ENCODE measurements at regions not wholly inside any gene's neighbourhood (a gene's known extent, or its start where the extent isn't known, plus 50 kb on each side); places are given as distances from the start of the nearest gene placed in this dataset.
"Not testable (repeated sequence)": the region's sequence is repeated elsewhere in the genome, so short reads cannot be mapped to it uniquely, and the experiment has no call there.

DNA sequence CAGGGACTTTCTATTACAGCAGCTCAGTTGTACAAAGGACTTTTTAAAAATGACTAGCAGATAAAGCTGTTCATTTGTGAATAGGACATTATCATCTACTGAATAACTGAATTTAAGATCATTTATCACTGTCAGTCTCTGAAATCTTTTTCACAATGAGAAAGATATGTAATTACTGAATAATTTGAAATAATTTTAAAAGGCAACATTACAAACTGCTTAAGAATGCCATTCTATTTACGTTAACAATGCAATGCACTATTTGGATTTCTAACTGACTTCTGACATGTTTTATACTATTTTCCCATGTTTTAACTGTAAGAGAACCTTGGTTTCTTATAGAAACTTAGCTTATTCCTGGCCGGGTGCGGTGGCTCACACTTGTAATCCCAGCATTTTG, 2033.0 kb upstream of the PCDH20 start:
- Histone ChIP-seq H3K27me3 (replicated peaks; ENCODE audit: control insufficient read depth, insufficient read depth, low read length) (no peaks in the 10 kb centered on the region), H3K36me3 (ENCODE audit: control insufficient read depth, insufficient read depth, low read length) (no peaks in the 10 kb centered on the region), H3K4me3 (replicated peaks; ENCODE audit: low read depth, low read length) (no peak overlapping the region)
- TF ChIP-seq, protein P1, sequence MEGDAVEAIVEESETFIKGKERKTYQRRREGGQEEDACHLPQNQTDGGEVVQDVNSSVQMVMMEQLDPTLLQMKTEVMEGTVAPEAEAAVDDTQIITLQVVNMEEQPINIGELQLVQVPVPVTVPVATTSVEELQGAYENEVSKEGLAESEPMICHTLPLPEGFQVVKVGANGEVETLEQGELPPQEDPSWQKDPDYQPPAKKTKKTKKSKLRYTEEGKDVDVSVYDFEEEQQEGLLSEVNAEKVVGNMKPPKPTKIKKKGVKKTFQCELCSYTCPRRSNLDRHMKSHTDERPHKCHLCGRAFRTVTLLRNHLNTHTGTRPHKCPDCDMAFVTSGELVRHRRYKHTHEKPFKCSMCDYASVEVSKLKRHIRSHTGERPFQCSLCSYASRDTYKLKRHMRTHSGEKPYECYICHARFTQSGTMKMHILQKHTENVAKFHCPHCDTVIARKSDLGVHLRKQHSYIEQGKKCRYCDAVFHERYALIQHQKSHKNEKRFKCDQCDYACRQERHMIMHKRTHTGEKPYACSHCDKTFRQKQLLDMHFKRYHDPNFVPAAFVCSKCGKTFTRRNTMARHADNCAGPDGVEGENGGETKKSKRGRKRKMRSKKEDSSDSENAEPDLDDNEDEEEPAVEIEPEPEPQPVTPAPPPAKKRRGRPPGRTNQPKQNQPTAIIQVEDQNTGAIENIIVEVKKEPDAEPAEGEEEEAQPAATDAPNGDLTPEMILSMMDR (IDR thresholded peaks at IDR 0.05; ENCODE audit: insufficient read depth, low read length, poor library complexity, severe bottlenecking), result no peak
- DNase-seq (ENCODE audit: extremely low read depth, insufficient read length), result no peak

DNA sequence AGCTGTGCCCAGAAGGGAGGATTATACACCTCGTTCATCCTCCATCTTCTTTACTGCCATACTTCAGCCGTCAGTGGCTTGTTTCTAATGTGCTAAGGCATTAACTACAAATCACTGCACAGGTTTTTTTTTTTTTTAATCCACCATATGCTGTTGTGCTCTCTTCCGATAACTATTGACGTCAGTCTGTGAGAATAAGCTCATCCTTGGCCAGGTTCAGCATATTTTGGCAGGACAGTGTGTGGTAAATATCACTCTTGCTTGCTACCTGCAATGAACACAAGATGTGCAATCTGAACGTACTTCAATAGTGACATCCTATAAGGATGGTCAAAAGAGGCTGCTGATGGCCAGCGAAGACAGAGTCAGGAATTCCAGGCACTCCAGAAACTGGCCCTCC, 2030.7 kb upstream of the PCDH20 start:
- Histone ChIP-seq H3K4me3 (replicated peaks; ENCODE audit: low read depth, low read length) (no peak overlapping the region), H3K27me3 (replicated peaks; ENCODE audit: control insufficient read depth, insufficient read depth, low read length) (no peaks in the 10 kb centered on the region), H3K36me3 (ENCODE audit: control insufficient read depth, insufficient read depth, low read length) (no peaks in the 10 kb centered on the region)
- DNase-seq (ENCODE audit: extremely low read depth, insufficient read length), result no peak
- TF ChIP-seq, protein P1 (IDR thresholded peaks at IDR 0.05; ENCODE audit: insufficient read depth, low read length, poor library complexity, severe bottlenecking), result no peak

DNA sequence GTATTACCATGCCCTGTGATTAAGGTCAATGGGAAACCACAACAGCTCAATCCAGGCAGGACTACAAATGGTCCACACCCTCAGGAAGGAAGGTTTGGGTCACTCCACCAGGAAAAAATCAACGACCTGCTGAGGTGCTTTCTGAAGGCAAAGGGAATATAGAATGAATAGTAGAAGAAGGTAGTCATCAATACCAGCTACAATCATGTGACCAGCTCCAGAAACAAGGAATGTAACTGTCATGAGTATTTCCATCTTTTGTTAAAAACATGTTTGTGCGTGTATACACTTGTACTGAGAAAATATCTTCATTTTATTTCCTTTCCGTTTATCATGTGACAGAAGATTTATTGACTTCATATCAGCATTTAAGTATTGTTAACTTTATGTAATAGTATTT, 2028.6 kb upstream of the PCDH20 start:
- not testable (repeated sequence) for DNase-seq (ENCODE audit: extremely low read depth, insufficient read length); H3K4me3 ChIP-seq (replicated peaks; ENCODE audit: low read depth, low read length); H3K36me3 ChIP-seq (ENCODE audit: control insufficient read depth, insufficient read depth, low read length); H3K27me3 ChIP-seq (replicated peaks; ENCODE audit: control insufficient read depth, insufficient read depth, low read length)

DNA sequence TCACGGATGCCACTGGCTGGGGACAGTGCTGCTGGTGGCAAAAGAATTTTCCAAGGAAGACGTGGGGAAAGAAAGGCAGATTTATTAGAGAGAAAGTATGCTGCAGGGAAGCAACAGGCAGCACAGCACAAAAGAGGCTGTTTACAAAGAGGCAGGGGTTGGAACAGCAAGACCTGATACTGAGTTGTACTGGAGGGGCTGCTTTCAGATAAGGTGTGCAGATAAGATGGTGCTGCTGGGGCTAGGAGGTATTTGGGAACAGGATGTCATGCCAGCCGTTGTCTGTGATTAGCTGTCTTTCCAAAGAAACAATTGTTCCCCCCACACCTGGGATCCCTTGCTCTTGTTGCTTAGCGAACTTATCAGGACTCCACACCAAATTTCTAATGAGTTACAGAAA, 2023.3 kb upstream of the PCDH20 start:
- no peak overlapping the region for H3K4me3 ChIP-seq (replicated peaks; ENCODE audit: low read depth, low read length)
- H3K36me3 ChIP-seq (ENCODE audit: control insufficient read depth, insufficient read depth, low read length), result no peaks in the 10 kb centered on the region
- TF ChIP-seq, protein P1 (IDR thresholded peaks at IDR 0.05; ENCODE audit: insufficient read depth, low read length, poor library complexity, severe bottlenecking), result no peak
- DNase-seq (ENCODE audit: extremely low read depth, insufficient read length), result no peak
- no peaks in the 10 kb centered on the region for H3K27me3 ChIP-seq (replicated peaks; ENCODE audit: control insufficient read depth, insufficient read depth, low read length)

DNA sequence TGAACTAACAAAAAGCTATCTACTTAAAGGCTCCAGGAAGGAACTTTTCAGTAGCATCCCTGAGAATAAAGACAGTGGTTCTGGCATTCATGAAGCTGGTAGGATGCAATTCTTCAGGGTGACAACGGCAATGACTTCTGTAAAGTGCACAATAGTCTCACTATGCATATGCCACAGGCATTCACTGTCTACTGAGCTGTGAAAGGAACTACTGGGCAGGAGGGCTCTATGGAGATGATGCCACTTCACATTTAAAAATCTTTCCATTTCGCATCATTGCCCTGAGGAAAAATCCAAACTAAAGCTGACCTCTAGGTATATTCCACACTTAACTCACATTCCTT, 2020.6 kb upstream of the PCDH20 start:
- H3K27me3 ChIP-seq (replicated peaks; ENCODE audit: control insufficient read depth, insufficient read depth, low read length), result no peaks in the 10 kb centered on the region
- no peak overlapping the region for H3K4me3 ChIP-seq (replicated peaks; ENCODE audit: low read depth, low read length)
- H3K36me3 ChIP-seq (ENCODE audit: control insufficient read depth, insufficient read depth, low read length), result no peaks in the 10 kb centered on the region
- TF ChIP-seq, protein P1 (IDR thresholded peaks at IDR 0.05; ENCODE audit: insufficient read depth, low read length, poor library complexity, severe bottlenecking), result no peak
- DNase-seq (ENCODE audit: extremely low read depth, insufficient read length), result no peak

DNA sequence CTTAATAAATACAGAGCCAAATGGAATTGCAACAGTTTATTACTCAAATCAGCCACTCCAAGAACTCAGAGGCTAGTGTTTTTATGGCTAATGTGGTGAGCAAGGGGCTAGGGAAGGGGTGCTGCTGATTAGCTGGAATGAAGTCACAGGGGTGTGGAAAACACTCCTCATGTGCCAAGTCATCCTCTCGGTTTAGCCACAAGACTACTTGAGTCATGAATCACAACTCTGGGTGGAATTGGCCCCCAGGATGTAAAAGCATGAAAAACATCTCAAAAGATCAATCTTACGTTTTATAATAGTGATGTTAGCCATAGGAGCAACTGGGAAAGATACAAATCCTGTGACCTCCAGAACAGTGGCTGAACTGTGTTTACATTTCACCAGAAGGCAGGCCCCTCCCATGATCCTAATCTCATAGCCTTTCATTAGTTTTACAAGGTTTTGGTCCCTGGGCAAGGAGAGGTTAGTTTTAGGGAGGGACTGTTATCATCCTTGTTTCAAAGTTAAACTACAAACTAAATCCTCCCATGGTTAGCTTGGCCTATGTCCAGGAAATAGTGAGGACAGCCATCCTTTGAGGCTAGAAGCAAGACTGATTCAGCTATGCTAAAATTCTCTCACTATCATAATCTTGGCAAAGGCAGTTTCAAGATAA, 2020.1 kb upstream of the PCDH20 start:
- TF ChIP-seq, protein P1 (IDR thresholded peaks at IDR 0.05; ENCODE audit: insufficient read depth, low read length, poor library complexity, severe bottlenecking), result no peak
- no peak overlapping the region for H3K4me3 ChIP-seq (replicated peaks; ENCODE audit: low read depth, low read length)
- DNase-seq (ENCODE audit: extremely low read depth, insufficient read length), result no peak

More for the DNA sequence above, 2020.1 kb upstream of the PCDH20 start:
- Histone ChIP-seq H3K36me3 (ENCODE audit: control insufficient read depth, insufficient read depth, low read length) (no peaks in the 10 kb centered on the region), H3K27me3 (replicated peaks; ENCODE audit: control insufficient read depth, insufficient read depth, low read length) (no peaks in the 10 kb centered on the region)
